ENCODE measurements at regions not wholly inside any gene's neighbourhood (a gene's known extent, or its start where the extent isn't known, plus 50 kb on each side); places are given as distances from the start of the nearest gene placed in this dataset.
A peak's percentile ranks its signal among the peaks of the same experiment; 100 is the strongest.

- intact Hi-C loops (cut with micrococcal nuclease), result no loop called here
- TF ChIP-seq EZH2phosphoT487 (IDR thresholded peaks at IDR 0.05; ENCODE audit: borderline replicate concordance, low read length) (no peak), EZH2 (IDR thresholded peaks at IDR 0.05; ENCODE audit: low read length, unreplicated experiment) (no peak)
- TF ChIP-seq, protein P1, sequence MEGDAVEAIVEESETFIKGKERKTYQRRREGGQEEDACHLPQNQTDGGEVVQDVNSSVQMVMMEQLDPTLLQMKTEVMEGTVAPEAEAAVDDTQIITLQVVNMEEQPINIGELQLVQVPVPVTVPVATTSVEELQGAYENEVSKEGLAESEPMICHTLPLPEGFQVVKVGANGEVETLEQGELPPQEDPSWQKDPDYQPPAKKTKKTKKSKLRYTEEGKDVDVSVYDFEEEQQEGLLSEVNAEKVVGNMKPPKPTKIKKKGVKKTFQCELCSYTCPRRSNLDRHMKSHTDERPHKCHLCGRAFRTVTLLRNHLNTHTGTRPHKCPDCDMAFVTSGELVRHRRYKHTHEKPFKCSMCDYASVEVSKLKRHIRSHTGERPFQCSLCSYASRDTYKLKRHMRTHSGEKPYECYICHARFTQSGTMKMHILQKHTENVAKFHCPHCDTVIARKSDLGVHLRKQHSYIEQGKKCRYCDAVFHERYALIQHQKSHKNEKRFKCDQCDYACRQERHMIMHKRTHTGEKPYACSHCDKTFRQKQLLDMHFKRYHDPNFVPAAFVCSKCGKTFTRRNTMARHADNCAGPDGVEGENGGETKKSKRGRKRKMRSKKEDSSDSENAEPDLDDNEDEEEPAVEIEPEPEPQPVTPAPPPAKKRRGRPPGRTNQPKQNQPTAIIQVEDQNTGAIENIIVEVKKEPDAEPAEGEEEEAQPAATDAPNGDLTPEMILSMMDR (conservative IDR thresholded peaks at IDR 0.05; ENCODE audit: low read depth, low read length), result no peak
- DNase-seq (no peak), ATAC-seq (no peak)
- Histone ChIP-seq H3K9ac (ENCODE audit: low read length) (no peak overlapping the region), H2AFZ (ENCODE audit: low read length) (peak overlapping the region; percentile 23; the same call in 1 of the 2 replicates), H3K9me3 (ENCODE audit: low read length) (no peaks in the 10 kb centered on the region), H3K4me1 (ENCODE audit: insufficient read depth, low read length) (no peaks in the 10 kb centered on the region), H3K79me2 (ENCODE audit: low read length) (no peaks in the 10 kb centered on the region), H3K36me3 (ENCODE audit: low read depth, low read length) (no peaks in the 10 kb centered on the region), H3K9me2 (replicated peaks; ENCODE audit: low read length) (no peaks in the 10 kb centered on the region), H4K20me1 (ENCODE audit: low read length) (no peaks in the 10 kb centered on the region), H3K4me2 (ENCODE audit: low read length) (no peak overlapping the region), H3K27ac (ENCODE audit: low read length) (no peak overlapping the region), H3K27me3 (ENCODE audit: low read length) (no peaks in the 10 kb centered on the region), H3K4me3 (ENCODE audit: low read length) (no peak overlapping the region), H3F3A (ENCODE audit: low read length, unreplicated experiment) (no peaks in the 10 kb centered on the region)
- ChIA-PET CTCF (no interaction called here), POLR2A (ENCODE audit: unreplicated experiment) (no interaction called here)
- BruUV-seq (replicated peaks), result no TSS peak
Measured at GRCh38 chr3:22526266-22526837, 676.8 kb upstream of the UBE2E2 start.

- Histone ChIP-seq H3K36me3 (ENCODE audit: low read depth, low read length) (no peaks in the 10 kb centered on the region), H3K9me3 (ENCODE audit: low read length) (no peaks in the 10 kb centered on the region), H3K4me1 (ENCODE audit: insufficient read depth, low read length) (no peaks in the 10 kb centered on the region), H4K20me1 (ENCODE audit: low read length) (no peaks in the 10 kb centered on the region), H3K27ac (ENCODE audit: low read length) (no peak overlapping the region), H2AFZ (ENCODE audit: low read length) (no peak overlapping the region), H3K9ac (ENCODE audit: low read length) (no peak overlapping the region), H3K4me2 (ENCODE audit: low read length) (no peak overlapping the region), H3K9me2 (replicated peaks; ENCODE audit: low read length) (no peaks in the 10 kb centered on the region), H3K4me3 (ENCODE audit: low read length) (no peak overlapping the region), H3F3A (ENCODE audit: low read length, unreplicated experiment) (no peaks in the 10 kb centered on the region), H3K27me3 (ENCODE audit: low read length) (no peaks in the 10 kb centered on the region), H3K79me2 (ENCODE audit: low read length) (no peaks in the 10 kb centered on the region)
- intact Hi-C loops (cut with micrococcal nuclease), result no loop called here
- POLR2A ChIA-PET (ENCODE audit: unreplicated experiment), result no interaction called here
- BruUV-seq (replicated peaks), result no TSS peak
- no peak for DNase-seq
- no peak for ATAC-seq
- CTCF ChIA-PET, result no interaction called here
- TF ChIP-seq EZH2phosphoT487 (IDR thresholded peaks at IDR 0.05; ENCODE audit: borderline replicate concordance, low read length) (no peak), EZH2 (IDR thresholded peaks at IDR 0.05; ENCODE audit: low read length, unreplicated experiment) (no peak)
- TF ChIP-seq, protein P1 (conservative IDR thresholded peaks at IDR 0.05; ENCODE audit: low read depth, low read length), result no peak
Measured at GRCh38 chr3:22536541-22536940, 666.6 kb upstream of the UBE2E2 start.

- no peaks in the 10 kb centered on the region for H3K9me3 ChIP-seq (ENCODE audit: low read length)
- H3K79me2 ChIP-seq (ENCODE audit: low read length), result no peaks in the 10 kb centered on the region
- H3K9ac ChIP-seq (ENCODE audit: low read length), result no peak overlapping the region
- no TSS peak for BruUV-seq (replicated peaks)
- no peak overlapping the region for H3K4me3 ChIP-seq (ENCODE audit: low read length)
- POLR2A ChIA-PET (ENCODE audit: unreplicated experiment), result no interaction called here
- no peak overlapping the region for H3K4me2 ChIP-seq (ENCODE audit: low read length)
- ATAC-seq (no peak; the same call in 1 of the 2 replicates), DNase-seq (no peak)
- no peaks in the 10 kb centered on the region for H3F3A ChIP-seq (ENCODE audit: low read length, unreplicated experiment)
- no peaks in the 10 kb centered on the region for H3K27me3 ChIP-seq (ENCODE audit: low read length)
- TF ChIP-seq EZH2phosphoT487 (IDR thresholded peaks at IDR 0.05; ENCODE audit: borderline replicate concordance, low read length) (no peak), EZH2 (IDR thresholded peaks at IDR 0.05; ENCODE audit: low read length, unreplicated experiment) (no peak)
- TF ChIP-seq, protein P1 (conservative IDR thresholded peaks at IDR 0.05; ENCODE audit: low read depth, low read length), result no peak
- H3K27ac ChIP-seq (ENCODE audit: low read length), result no peak overlapping the region
- no peaks in the 10 kb centered on the region for H4K20me1 ChIP-seq (ENCODE audit: low read length)
- H3K36me3 ChIP-seq (ENCODE audit: low read depth, low read length), result no peaks in the 10 kb centered on the region
- no peak overlapping the region for H2AFZ ChIP-seq (ENCODE audit: low read length)
- intact Hi-C loops (cut with micrococcal nuclease), result no loop called here
- no peaks in the 10 kb centered on the region for H3K9me2 ChIP-seq (replicated peaks; ENCODE audit: low read length)
- H3K4me1 ChIP-seq (ENCODE audit: insufficient read depth, low read length), result peaks cover 8% of the 10 kb centered on the region
- CTCF ChIA-PET, result no interaction called here
Measured at GRCh38 chr3:22537560-22537959, 665.6 kb upstream of the UBE2E2 start.
